ENCODE measurements at regions not wholly inside any gene's neighbourhood (a gene's known extent, or its start where the extent isn't known, plus 50 kb on each side); places are given as distances from the start of the nearest gene placed in this dataset.

DNA sequence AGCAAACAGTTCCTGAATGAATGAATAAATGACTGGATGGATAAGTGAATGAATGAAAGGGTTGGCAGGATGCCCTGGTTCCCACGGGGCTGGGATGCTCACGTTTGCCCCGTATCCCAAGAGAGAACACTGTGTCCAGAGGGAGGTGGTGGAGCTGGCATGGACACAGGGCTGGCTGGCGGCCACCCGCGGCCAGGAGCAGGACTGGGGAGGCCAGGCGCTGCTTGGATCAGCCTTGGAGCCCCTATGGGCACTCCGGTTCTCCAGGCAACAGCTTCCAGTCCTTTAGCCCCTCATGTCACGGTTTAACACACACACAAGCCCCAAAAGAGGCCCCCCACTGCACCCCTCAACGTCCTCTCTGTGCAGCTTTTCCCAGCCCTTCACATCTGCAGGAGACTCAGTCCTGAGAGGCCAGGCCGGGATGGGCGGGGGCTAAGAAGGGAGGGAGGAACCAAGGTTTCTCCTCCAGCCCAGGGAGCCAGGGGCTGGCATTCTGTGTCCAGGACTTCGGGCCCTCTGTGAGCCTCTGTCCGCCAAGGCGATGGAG is 86.0 kb upstream of the ALDH1L1 start:
- no peak for DNase-seq

DNA sequence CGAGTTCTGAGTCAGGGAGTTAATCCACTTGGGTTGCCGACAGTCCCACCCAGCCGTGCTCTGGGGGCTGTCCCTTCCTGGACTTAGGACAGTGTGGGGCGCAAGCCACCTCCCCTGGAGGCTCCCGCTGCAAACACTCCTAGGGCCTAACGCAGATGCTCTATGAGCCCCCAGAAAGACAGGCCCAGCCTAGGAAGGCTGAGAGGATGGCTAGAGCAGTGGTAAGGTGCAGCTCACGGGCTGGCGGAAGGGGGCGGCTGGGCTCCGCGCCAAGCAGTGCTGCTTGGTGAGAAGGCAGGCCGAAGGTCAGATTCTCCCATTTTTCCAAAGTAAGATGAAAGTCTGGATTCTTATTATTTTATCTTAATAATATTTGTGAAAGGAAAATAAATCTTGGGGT is 84.6 kb upstream of the ALDH1L1 start:
- DNase-seq = no peak

DNA sequence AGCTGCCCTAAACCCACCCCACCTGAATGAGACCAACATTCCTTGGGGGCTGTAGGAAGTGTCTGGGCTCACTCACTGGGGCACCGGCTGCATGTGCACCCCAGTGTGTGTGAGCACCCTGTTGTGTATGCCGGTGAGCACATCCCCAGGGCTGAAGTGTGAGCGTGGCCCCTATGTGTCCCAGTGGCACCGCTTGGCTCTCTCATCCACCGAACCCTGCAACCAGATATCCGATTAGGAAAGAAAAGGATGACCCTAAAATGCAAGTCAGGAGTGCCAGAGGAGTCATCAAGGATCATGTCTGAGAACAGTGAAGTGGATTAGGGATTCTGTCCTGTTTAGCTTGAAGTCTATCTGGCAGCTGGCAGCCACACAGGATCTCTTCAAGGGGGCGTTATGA is 84.0 kb upstream of the ALDH1L1 start:
- DNase-seq = no peak

DNA sequence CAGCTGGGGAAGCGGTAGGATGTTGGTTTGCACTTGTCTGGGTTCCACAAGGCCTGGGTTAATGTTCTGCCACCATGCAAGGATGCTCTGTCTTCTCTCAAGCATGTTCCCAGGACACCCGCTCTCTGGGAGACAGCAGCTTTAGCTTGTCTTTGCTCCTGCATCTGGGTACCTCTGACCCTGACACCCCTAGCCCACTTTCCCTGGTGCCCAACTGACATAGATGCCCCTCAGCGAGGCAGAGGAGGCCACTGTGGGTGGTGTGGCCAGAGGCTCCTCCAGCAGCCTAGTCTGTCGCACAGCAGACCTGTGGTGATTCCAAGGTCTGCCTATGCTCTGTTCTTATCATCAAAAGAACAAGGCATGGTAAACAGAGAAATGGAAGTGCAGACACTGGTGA is 83.6 kb upstream of the ALDH1L1 start:
- DNase-seq = no peak

DNA sequence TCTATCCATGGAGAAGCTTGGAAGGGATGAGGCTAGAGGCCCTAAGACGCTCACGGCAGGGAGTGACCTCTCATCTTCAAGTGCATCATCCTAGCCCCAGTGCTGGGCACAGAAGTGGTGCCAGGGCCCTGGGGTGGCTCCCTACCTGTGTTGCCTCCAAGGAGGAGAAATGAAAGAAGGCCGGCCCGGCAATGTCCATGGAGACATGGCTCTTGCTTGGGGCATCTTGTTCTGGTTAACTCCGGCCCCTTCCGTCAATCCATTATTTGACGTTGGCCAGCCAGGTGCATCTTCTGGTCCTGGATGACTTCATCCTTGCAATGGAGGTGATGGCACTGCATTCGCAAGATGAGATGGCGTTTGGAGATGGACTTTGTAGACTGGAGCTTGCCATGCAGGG is 83.2 kb upstream of the ALDH1L1 start:
- DNase-seq = no peak

DNA sequence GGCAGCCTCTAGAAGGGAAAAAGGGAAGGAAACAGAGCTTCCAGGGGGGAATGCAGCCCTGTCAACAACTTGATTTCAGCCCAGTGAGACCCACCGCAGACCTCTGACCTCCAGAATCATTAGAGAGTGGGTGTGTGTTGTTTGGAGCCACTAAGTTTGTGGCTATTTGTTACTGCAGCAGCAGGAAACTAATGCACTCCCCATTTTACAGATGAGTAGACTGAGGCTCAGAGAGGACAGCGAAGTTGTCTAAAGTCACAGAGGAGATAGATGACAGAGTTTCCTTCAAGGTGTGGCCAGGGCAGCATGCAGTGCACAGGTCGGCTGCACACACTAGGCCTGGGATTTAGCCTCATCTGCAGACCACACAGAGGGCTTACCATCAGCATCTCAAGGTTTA is 81.8 kb upstream of the ALDH1L1 start:
- no peak for DNase-seq

DNA sequence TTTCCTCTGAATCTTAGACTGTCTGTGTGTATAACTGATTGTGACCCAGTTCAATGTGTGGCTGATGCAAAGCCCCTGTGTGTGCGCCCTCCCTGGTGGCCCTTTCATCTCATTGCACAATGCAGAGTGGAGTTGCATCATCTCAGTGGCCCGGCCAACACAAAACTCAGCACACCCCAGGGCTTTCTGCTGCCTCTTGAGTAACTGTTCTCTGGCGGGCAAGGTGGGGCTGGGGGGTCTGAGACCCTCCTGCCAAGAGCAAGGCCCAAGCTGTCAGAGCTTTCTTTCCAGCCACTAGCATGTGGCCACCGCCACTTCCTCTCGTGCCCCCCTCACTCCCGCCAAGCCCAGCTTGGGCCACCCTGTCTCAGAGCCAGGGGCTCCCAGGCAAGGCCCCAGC is 80.7 kb upstream of the ALDH1L1 start:
- DNase-seq = no peak

DNA sequence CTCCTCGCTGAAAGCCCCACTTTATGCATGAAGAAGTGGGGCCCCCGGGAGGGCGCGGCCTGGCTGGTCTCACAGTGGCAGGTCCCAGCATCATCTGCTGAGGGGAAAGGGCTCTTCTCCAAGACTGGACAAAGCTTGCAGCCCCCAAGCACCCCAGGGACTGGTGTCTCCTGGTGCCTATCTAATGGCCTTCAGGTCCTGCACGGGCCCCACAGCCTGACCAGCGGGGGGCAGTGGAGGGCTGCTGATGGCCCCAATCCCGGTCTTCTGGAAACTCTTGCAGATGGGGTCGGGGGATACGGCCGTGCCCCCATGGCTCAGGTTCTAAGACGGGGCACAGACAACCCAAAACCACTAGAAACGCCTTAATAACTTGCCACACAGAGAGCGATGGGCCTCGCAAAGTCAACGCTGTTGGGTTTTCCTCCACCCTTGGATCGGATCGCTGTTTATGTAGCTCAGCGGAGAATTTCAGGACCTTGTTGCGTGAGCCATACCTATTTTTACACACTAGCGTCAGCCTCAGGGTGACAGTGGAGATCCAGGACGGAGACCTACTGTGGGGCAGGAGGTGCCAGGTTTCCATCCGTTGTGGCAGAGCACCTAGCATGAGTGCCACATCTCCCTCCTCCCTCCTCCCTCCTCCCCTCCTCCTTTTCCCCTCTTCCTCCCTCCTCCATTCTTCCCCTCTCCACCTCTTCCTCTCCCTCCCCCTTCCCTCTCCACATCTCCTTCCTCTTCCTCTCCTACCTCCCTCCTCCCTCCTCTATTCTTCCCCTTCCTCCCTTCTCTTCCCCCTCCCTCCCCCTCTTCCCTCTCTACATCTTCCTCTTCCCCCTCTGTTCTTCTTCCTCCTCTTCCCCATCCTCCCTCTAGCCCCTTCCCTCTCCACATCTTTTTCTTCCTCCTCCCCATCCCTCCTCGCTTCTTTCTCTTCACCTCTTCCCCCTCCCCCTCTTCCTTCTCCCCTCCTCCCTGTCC is 79.3 kb upstream of the ALDH1L1 start:
- no peak for DNase-seq

DNA sequence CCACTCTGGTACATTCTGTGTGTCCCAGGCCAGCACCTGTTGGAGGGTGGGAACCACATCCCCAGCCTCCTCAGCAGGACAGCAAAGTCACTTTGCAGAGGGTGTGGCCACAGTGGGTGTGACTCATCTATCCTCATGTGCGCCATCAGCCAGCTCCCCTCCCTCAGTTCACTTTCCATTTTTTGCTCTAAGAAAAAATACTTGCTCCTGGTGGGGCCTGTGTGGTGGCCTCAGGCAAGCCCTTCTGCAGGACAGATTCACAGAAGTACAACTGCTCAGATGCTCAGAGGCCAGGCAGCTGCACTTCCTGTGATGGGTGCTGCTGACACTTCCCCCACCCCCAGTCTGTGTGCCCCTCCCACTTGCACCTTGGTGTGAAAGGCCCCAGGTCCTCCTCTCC is 78.3 kb upstream of the ALDH1L1 start:
- peak in 1 of 2 donors; percentile 20 for DNase-seq

DNA sequence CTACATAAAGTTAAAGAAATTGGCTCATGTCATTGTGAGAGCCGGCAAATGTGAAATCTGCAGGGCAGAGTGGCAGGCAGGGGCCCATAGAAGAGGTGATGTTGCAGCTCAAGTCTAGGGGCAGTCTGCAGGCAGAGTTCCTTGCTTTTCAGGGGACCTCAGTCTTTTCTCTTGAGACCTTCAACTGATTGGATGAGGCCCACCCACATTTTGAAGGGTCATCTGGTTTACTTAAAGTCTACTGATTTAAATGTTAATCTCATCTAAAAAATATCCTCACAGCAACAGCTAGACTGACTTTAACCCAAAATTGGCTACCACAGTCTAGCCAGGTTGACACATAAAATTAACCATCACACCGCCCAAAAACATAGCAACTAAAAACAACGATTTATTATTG is 77.6 kb upstream of the ALDH1L1 start:
- DNase-seq = no peak

DNA sequence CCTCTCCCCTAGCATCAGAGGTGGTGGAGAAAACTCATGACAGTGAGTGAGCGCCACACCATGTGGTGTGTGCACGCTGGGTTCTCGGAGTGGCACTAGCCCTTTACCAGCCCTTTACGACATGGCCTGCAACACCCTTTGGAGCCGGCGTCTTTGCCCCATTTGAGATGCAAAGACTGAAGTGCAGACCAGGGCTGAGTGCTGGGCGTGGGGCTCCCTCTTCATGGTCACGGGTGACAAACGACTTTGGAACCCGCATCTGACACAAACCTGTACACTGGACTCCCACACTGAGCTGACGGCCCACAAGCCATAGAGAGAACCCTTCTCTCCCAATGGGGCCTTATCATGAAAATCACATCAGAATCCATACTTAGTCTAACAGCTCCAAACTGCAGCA is 76.8 kb upstream of the ALDH1L1 start:
- no peak for DNase-seq

DNA sequence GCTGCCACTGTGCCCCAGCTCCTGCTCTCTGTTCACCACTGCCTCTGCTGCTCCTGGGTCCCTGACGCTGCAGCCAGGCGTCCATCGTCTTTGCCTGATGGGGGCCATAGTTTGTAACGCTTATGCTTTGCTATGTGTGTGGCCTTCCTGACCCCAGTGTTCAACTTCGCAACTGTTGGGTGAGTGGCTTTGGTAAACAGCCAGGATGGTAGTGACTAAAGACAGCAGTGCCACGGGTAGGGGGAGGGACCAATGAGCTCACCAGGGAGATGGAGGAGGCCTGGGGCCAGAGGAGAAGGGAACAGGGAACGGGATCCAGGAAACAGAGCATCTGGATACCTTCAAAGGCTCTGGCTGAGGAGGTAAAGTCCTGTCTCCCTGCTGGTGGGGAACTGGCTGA is 75.9 kb upstream of the ALDH1L1 start:
- no peak for DNase-seq

DNA sequence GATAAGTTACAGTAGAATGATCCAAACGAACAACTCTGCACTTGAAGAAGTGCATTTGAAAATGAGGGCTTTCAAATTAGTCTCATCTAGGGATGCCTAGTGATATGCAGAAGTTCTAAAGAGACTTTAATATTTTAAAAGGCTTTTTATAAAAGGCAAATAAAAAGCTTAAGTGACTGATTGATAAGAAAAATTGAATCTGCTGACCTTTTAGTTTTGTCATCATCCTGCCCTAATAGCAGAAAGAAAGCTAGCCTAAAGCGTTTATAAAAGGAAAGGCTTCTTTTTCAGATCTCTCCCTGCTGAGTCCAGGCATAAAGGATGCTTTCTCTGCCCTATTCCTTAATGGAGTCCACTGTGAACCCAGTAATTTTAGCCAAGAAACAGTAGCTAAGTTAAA is 72.7 kb upstream of the ALDH1L1 start:
- DNase-seq = no peak

DNA sequence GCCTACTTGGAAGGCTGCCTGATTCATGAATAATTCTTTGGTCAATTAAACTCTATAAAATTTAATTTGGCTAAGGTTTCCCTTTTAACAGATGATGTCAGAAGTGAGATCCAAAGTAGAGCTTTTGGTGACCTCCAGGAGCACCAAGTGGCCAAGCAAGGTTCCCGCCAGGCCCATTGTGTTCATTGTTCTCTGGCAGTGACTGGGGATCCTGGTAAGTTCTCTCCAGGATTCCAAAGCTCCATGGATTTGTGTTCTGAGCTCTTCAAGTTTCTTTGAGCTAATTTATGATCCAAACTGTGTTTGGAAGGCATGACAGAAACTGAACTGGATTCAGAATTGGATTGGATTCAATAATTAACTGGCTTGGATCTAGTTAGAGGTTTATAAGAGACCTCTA is 72.0 kb upstream of the ALDH1L1 start:
- DNase-seq = no peak

DNA sequence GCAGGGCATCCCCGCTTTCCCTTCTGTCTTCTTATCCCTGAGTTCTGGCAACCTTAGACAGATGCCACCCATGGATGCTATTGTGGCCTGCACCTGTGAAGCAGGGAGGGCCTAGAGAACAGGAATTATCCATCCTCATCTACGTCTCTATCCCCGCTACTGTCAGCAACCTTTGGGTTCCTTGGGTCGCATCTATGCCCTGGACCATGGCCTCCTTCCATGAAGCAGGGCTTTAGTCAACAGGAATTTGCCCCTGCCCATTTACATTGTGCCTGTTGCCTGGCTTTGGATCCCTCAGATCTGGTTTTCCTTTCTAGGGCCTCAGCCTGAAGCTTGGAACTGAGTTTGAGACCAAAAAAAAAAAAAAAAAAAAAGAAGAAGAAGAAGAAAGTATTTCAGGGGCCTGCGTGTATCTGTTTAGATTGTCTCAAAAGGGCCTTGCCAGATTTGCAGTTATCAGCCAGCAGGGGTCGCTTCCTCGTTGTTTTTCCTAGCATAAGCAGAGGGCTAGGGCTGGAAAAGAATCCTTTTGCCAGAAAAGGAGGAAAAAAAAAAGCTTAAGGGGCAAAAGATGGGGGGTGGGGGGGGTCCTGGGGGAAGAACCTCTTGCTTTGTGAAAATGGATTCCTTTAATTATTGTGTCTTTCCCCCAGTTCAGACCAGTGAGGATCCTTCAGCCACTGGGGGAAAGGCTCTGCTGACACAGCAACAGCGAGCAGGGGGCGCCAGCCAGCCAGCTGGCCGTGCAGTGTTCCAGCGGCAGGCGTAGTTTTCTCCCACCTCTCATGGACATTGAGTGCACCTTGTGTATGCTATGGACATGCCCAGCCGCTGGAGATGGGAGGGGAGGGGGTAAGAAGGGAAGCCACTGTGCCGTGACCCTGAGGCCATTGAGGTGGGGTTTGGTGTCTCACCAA is 65.7 kb upstream of the ALDH1L1 start:
- no peak for DNase-seq
